Ammon's horn (tissue), 1 donor: ENCODE measurements at regions not wholly inside any gene's neighbourhood (a gene's known extent, or its start where the extent isn't known, plus 50 kb on each side); places are given as distances from the start of the nearest gene placed in this dataset.
A peak's percentile ranks its signal among the peaks of the same experiment; 100 is the strongest.

Experiments
- DNase-seq: peaks from one replicate; pipeline ENCODE4 v3.0.0-alpha.2; 2016; ENCODE audit warnings: low spot score

DNA sequence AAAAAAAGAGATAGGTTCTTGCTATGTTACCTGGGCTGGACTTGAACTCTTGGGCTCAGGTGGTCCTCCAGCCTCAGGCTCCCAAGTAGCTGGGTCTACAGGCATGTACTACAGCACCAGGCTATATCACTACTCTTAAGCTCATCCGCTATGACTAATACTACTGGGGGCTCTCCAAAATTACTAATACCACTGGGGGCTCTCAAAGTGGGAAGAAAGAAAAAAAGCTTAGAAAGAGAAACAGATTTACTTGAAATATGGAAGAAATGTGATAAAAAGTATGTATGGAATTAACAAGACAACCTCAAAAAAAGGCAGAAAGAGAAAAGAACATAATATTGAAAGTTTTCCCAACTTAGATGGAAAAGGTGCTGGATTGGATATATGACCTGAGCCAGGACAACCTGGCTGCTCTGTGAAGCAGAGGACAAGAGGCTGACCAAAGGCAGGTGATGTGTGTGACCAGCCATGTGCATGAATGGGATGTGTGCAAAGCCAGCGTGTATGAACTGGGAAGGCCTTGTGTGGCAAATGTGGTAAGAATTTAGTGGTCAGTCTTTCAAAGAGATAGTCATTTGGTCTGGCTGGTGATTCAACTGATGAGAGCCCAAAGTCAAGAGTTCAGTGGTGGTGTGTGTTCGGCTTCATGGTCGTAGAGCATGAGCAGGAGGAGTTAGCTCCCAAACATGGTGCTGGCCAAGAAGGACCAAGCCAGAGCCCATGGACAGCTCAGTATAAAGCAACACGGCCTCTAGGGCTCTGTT, 232.4 kb upstream of the KLF14 start:
- no peak for DNase-seq

DNA sequence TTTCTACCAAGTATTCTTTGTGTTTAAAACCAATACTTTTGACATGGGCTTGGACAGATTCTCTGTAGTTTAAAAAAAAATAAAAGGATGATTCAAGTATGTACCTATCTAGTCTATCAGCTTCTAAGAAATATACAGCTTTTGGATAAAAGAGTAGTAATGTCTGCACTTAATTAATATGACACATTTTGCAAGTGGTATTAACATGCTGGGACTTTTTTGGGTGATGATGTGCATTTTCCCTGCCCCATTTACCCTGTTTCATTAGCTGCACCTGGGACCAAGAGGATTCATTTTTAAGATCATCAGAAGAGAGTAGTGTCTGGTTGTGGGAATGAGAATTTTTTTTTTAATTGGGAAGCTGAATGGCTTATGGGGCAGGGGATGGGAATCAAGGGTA, 236.2 kb upstream of the KLF14 start:
- no peak for DNase-seq

DNA sequence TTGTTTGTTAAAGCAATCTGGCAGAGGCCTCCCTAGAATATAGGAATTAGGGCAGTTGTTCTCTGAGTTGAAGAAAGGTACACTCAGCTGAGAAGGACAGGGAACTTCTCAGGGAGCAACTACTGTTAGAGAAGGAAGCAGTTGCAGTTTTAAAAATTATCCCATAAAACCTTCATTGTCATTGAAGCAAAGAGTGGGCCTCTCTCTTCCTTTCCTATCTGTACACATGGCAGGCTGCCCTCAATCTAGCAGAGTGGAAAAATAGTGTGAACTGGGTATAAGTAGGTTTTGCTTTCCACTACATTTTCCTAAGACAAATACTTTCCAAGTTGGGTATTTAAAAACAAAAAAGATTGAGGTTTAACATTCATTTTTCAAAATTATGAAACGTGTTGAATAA, 236.7 kb upstream of the KLF14 start:
- no peak for DNase-seq

DNA sequence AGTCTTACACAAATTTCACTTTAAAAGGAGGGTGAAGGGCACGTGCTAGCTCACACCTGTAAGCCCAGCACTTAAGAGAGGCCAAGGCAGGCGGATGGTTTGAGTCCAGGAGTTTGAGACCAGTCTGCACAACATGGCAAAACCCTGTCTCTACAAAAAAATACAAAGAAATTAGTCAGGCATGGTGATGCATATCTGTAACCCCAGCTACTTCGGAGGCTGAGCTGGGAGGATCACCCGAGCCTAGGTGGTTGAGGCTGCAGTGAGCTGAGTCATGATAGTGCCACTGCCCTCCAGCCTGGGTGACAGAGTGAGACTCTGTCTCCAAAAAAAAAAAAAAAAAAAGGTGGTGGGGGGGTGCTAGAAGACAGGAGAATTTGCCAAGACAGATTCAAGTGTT, 237.3 kb upstream of the KLF14 start:
- DNase-seq, result no peak

DNA sequence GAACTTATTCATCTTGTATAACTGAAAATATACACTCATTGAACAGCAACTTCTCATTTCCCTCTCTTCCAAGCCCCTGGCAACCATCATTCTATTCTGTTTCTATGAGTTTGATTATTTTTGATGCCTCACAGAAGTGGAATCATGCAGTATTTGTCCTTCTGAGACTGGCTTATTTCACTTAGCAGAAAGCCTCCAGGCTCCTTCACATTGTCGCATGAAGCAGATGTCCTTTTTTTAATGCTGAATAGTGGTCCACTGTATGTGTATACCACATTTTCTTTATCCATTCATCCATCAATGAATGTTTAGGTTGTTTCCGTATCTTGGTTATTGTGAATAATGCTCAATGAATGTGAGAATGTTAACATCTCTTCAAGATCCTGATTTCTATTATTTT, 238.2 kb upstream of the KLF14 start:
- DNase-seq, result no peak

DNA sequence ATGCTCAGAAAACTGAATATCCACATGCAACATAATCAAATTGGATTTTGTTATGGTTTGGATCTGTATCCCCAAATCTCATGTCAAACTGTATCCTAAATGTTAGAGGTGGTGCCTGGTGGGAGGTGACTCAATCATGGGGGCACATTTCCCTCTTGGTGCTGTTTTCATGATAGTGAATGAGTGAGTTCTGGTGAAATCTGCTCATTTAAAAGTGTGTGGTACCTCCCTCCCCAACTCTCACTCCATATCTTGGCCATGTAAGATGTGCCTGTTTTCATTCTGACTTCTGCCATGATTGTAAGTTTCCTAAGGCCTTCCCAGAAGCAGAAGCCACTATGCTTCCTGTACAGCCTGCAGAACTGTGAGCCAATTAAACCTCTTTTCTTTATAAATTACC, 239.6 kb upstream of the KLF14 start:
- DNase-seq, result no peak

DNA sequence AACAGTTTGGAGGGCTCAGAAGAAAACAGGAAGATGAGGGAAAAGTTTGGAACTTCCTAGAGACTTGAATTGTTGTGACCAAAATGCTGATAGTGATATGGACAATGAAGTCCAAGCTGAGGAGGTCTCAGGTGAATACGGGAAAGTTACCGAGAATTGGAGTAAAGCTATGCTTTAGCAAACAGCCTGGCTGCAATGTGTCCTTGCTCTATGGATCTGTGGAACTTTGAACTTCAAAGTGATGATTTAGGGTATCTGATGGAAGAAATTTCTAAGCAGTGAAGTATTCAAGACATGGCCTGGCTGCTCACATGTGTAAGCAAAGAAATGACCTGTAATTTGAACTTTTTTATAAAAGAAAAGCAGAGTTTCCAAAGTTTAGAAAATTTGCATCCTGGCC, 240.2 kb upstream of the KLF14 start:
- DNase-seq, result no peak

DNA sequence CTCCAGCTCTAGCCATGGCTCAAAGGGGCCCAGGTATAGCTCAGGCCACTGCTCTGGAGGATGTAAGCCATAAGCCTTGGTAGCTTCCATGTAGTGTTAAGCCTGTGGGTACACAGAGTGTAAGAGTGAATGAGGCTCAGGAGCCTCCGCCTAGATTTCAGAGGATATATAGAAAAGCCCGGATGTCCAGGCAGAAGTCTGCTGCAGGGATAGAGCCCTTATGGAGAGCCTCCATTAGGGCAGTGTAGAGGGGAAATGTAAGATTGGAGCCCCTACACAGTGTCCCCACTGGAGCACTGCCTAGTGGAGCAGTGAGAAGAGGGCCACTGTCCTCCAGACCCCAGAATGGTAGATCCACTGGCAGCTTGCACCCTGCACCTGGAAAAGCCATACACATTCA, 240.8 kb upstream of the KLF14 start:
- no peak for DNase-seq

DNA sequence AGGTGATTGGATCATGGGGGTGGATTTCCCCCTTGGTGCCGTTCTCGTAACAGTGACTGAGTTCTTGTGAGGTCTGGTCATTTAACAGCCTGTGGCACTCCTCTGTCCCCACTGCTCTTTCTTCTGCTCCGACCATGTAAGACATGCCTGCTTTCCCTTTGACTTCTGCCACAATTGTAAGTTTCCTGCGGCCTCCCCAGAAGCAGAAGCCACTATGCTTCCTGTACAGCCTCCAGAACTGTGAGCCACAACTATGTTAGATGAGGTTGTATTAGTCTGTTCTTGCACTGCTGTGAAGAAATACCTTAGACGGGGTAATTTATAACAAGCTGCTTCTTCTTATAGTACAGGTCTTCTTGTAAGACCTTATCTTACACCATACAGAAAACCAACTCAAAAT, 241.7 kb upstream of the KLF14 start:
- DNase-seq, result no peak

DNA sequence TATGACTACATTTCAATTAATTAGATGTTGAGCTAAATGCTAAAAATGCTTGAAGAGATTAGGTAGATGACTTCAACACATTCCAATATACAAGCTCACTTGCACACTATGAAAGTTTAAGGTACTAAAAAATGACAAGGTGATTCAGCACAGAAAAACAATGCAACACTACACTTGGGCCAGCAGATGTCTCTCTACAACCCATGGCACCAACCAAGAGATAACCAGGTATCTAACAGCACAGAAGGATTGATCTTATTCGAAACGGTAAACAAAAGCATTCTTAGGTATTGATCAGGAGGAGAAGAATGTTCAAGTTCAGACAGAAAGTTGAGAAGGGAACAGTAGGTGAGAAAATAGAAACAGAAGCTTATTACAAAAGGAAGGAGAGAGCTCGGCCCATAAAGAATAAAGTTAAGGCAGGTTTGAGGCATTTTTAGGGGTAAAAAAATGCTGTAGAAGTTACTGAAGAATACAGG, 248.2 kb upstream of the KLF14 start:
- DNase-seq, result no peak

DNA sequence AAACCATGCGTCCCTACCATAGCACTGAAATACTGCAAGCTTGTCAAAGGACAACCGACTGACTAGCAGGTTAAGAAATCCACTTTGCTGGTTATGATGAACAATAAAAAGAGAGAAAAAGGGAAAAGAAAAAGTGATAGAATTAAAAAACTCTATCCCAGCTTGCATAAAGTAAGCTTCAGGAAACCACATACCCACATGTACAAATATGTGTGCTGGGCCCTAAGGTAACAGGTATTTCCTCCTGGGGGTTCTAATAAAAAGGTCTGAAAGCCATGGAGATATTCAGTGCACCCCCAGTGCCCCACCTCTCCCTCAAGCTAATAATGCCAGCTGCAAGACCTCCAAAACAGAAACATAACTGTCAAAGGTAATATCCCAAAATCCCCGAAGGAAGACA, 248.6 kb upstream of the KLF14 start:
- DNase-seq, result no peak

DNA sequence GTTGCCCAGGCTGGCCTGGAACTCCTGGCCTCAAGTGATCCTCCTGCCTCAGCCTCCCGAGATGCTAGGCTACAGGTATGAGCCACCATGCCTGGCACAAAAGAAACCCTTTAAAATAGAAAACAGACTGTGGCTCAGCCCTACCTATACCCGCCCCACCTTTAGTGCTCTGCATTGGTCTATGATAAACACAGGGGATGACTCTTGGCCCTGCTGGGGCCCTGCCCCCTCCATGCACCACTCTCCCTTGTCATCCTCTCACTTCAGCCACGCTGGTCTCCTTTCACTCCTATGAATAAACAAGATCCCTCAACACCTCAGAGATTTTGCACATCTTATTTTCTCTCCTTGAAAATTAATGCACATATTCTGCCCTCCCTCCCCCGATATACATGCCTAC, 251.4 kb upstream of the KLF14 start:
- no peak for DNase-seq

DNA sequence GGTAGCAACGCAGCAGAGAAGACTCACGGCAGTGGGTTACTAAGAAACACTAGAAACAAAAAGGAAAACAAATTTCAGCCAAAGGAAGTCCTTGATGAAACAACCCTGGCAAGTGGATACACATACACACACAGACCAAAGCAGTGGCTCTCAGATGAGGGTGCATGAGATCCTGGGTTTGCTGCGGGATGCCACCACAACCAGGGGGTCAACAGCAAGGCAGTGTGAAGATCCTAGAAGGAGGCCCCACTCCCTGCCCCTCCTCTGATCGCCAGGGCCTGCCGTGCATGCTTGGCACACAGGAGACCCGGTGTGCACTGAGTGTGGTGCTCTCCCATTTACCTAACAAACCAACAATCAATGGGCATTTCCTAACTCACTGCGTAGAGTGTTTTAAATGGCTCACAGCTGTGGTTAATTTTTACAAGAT, 252.3 kb upstream of the KLF14 start:
- no peak for DNase-seq

DNA sequence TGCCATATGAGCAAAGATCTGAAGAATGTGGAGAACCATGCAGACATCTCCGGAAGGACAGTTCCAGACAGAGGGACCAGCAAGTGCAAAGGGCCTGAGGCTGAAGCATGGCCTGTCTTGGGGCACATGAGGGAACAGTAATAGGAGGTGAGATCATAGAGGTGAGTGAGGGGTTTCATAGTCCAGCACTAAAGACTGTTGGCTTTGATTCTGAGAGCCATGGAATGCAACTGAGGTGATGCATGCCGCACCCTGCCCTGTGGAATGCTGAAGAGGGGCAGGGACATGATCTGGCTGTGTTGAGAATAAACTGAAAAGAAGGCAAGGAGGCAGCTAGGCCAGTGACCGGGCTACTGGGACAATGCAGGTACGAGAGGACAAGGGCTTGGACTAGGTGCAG, 253.1 kb upstream of the KLF14 start:
- no peak for DNase-seq

DNA sequence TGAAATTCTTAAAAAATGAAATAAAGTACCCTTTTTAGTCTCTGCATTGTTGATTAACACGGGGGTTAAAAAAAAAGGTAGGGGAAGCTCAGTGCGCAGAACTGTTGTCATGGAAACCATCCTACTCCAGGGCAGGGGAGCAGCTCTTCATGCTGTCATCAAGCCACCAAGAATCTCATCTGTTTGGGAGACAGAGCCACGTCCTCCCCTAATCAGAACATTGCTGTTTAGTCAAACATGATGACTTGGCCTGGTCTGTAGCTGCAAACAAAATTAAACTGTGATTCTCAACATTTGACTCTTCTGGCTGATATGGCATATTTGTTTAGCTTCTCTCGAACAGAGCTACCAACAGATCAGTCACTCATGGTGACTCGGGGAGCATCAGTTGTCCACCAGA, 254.4 kb upstream of the KLF14 start:
- DNase-seq, result peak; percentile 57

DNA sequence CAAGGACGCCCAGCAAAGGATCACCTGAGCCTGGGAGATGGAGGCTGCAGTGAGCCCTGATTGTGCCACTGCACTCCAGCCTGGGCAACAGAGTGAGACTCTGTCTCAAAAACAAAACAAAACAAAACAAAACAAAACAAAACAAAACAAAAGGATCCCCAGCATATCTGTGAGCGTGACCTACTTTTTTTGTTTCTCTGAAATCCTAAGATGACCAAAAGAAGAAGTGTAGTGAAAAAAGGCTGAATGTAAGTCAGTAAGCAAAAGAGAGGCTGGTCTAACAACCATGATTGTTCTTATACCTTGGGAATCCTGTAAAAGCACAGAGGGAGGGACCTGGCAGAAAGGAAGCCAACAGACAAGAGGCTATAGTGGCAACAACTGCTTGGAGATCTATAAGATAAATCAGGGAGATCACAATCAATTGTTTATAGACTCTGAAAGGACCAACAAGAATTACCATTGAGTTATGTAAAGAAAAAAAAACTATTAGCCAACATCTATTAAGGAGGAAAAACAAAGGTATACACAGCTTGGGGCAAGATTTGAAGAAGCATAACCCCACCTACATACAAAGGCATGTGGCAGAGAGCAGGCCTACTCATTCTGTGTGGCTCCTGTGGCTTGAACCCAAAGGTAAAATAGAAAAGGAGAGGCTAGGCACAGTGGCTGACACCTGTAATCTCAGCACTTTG, 255.2 kb upstream of the KLF14 start:
- DNase-seq, result no peak

DNA sequence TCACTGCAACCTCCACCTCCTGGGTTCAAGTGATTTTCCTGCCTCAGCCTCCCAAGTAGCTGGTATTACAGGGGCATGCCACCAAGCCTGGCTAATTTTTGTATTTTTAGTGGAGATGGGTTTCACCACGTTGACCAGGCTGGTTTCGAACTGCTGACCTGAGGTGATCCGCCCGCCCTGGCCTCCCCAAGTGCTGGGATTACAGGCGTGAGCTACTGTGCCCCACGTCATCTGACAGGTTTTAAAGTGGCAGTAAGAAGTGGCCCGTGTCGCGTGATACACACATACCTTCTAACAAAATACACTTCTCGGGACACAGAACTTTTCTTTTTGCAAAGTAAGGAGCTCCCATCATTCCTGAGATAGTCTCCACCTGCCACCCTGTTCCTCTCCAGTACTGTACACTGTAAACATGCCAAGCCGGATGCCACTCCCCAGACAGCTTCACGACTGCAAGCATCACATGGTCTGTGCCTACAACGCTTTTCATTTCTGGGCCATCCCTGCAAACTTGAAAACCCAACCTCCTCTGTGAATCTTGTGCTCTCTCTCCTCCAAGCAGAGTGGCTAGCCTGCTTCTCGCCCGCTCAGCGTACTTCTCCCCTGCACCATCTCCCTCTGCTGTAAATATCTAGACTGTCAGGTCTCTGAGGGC, 256.3 kb upstream of the KLF14 start:
- no peak for DNase-seq

DNA sequence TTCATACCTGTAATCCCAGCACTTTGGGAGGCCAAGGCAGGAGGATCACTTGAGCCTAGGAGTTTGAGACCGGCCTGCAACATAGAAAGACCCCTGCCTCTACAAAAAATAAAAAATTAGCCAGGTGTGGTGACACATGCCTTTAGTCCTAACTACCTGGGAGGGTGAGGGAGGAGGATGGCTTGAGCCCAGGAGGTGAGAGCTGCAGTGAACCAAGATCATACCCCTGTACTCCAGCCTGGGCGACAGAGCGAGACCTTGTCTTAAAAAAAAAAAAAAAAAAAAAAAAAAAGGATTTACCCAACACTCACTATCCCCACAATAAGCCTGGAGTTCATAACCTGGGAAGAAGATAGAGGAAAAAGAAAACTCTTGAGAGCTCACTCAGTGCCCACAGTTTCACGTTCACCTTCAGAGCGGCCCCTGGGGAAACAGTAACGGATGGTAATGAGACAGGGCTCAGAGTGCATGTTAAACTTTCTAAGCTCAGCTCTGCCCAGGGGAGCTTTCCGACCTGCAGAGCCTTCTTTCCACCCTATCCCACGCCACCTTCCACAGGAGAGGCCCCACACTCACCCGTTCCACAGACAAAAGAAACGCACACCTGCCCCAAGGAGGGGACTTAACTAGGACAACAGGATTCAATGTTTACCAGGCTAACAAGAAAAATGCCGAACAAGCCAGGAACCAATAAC, 259.8 kb upstream of the KLF14 start:
- DNase-seq, result no peak

DNA sequence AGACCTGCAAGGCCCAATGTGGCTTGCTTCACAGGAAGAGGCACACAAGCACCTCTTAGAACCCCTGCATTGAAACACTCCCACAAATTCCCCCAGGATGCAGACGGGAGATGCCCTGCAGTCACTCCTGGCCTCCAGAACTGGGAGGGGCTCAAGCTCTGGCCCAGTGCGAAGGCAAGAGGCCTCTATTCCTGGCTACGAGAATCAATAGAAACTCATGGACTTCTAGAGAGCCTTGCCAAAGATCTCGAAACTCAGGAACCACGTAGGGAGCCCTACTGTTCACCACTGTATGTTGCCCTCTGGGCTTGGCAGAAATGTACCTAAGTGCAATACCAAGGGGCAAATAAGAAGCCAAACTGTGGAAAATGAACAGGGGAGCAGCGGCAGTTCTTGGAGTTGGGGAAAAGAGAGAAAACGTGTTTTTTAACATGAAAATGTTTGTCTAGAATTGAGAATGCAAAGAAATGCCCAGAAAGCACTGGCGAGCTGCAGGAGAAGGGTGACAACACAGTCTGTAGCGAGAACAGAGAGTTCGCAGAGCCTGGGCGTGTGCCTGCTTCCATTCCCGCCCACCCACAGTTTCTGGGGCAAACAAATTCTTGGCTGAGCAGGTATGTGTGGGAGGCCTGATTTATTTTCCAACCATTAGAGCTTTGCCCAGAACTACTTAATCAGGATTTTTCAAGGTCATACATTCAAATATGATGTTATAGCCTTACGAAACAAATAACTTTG, 260.5 kb upstream of the KLF14 start:
- peak; percentile 83 for DNase-seq

DNA sequence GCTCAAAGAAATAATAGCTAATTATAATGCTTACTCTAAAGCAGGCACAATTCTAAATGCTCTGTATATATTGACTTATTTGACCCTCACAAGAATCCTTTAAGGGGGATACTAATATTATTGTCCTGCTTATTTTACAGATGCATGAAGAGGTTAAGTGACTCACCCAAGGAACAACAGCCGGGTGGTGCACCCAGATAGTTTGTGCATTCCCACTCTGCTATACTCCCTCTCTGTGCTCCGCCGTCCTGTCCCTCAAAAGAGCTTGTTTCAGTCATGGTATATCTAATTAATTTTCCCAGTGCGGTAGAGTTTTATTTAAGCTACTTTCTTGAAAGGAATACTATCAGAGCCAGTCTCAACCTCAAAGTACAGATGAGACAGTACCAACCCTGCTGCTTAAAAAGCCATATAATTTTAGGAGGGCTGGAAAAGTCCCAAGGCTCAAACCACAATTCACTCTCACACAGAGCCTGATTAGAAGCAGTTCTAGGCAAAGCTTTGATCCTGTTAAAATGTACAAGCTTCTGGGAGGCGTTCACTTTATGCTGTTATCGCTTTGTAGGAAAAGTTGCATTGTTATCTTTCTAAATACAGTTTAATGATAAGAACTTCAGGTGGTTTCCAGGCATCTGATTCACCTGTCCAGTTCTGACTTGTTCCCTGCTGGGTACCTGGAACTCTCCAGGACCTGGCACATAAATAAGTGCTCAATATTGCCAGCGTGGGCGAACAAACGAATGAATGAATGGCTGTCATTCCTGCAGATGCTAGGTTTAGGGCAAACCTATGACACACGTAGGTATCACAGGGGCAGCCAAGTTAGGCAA, 261.5 kb upstream of the KLF14 start:
- no peak for DNase-seq
